IPS-20b (cell line): ENCODE measurements at regions not wholly inside any gene's neighbourhood (a gene's known extent, or its start where the extent isn't known, plus 50 kb on each side); places are given as distances from the start of the nearest gene placed in this dataset.

Experiments
- H3K27ac ChIP-seq: one replicate; pipeline ENCODE4 v1.5.1; 2013; ENCODE audit warnings: low read length
- H3K27me3 ChIP-seq: 2 replicates; pipeline ENCODE4 v1.6.1; 2013; ENCODE audit warnings: mild to moderate bottlenecking, low read length, inconsistent platforms; ENCODE audit not compliant: insufficient read depth
- H3K36me3 ChIP-seq: 2 replicates; pipeline ENCODE4 v1.6.1; 2013; ENCODE audit warnings: low read depth, mild to moderate bottlenecking, inconsistent platforms, low read length, moderate library complexity; ENCODE audit not compliant: insufficient read depth
- H3K4me1 ChIP-seq: 2 replicates; pipeline ENCODE4 v1.6.1; 2013; ENCODE audit warnings: mild to moderate bottlenecking, control low read depth, inconsistent platforms, low read length, moderate library complexity; ENCODE audit not compliant: insufficient read depth
- H3K4me3 ChIP-seq: 2 replicates; pipeline ENCODE4 v1.5.1; 2013; ENCODE audit warnings: mild to moderate bottlenecking, low read length, inconsistent platforms
- H3K9ac ChIP-seq: 2 replicates; pipeline ENCODE4 v1.6.1; 2013; ENCODE audit warnings: low read depth, mild to moderate bottlenecking, inconsistent platforms, low read length, moderate library complexity
- H3K9me3 ChIP-seq: 2 replicates; pipeline ENCODE4 v1.6.1; 2013; ENCODE audit warnings: mild to moderate bottlenecking, low read depth, low read length, inconsistent platforms; ENCODE audit not compliant: insufficient read depth

DNA sequence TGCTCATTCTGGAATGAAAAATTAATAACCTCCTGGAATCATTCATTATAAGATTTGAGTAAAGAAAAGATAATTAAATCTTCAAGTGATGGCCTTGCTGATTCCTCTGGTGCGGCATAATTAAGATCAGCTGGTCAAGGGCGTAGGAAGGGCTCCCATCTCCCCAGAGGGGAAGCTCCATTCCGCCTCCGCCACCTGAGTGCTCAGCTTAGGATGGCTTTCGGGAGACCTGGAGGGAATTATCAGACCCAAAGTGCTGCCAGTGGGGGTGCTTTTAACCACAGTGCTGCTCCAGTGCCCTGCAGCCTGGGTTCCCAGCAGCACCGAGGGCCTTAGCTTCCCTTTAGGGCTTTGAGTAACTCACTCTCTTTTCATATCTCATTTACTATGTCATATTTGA is 556.6 kb upstream of the RGMA start:
- H3K4me1 ChIP-seq = no peaks in the 10 kb centered on the region
- no peaks in the 10 kb centered on the region for H3K9me3 ChIP-seq
- no peak overlapping the region for H3K27ac ChIP-seq
- no peak overlapping the region for H3K9ac ChIP-seq
- H3K36me3 ChIP-seq = no peaks in the 10 kb centered on the region
- H3K4me3 ChIP-seq = no peak overlapping the region
- no peaks in the 10 kb centered on the region for H3K27me3 ChIP-seq

DNA sequence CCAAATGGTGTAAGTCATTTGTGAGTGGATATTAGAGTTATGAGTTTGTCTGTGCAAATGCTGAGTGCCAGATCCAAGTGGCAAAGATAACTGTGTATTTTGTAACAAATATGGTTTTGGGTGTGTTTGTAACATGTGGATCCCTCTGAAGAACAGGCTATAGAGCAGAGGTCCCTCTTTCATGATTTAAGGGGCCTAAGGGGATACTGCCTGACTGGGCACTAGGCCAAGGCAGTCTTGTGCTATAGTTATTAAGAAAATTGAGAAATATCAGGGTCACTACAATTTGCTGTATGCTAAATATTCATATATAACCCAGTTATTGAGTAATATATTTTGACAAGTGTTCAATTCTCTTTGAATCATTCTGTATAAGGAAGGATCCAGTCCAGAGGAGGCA is 555.6 kb upstream of the RGMA start:
- no peaks in the 10 kb centered on the region for H3K9me3 ChIP-seq
- no peak overlapping the region for H3K9ac ChIP-seq
- no peaks in the 10 kb centered on the region for H3K27me3 ChIP-seq
- H3K4me1 ChIP-seq = no peaks in the 10 kb centered on the region
- H3K4me3 ChIP-seq = no peak overlapping the region
- no peaks in the 10 kb centered on the region for H3K36me3 ChIP-seq
- H3K27ac ChIP-seq = no peak overlapping the region

DNA sequence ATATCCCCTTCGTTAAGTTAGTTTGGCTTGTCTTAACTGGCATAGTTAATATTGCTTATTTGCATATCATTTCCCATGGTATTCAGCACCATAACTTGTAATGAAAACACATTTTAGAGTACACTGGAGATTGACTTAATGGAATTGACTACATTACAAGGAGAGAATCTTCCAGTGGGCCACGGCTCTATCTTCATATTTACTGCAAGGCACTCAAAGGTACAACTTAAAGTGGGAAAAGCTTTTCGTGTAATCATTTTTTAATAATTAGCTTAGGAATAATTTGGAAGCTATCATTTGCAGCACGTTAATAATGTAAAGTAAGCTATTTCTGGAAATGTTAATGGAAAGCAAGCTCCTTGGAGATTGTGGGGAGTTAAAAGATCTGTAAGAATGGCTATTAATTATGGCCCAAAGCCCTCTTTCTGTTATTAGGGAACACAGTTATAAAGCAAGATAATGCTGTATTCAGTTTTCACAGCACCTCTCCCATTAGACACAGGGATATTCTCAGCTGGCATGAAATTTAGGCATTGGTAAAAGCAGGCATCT is 551.5 kb upstream of the RGMA start:
- no peak overlapping the region for H3K9ac ChIP-seq
- H3K9me3 ChIP-seq = no peaks in the 10 kb centered on the region

DNA sequence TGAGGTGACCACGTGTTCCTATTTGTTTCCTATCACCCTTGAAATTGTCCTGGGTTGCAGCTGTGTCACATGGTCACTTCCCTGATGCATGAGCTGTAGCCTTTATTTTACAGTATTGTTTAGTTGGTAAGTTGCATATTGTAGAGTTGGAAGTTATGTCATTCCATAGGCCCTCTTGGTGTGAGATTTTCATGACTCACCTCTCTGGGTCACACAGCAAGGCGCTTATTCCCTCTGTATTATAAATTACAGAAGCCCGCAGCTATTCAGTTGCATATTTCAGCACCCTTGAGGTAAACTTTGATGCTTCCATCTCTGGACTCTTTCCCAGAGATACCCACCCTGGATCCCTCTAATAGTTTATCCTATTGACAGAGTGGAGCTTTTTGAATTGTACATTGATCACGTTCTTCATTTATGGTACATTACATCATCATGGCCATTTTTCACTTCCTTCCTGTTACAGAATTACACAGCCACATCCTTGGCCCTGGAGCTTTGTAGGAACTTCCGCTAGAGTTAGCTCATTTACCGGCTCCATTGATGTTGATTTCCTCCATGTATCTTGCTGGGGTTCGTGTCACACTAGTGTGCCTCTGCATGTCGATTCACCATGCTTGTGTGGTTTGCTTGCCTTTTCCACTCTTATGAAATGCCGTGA is 543.1 kb upstream of the RGMA start:
- H3K27ac ChIP-seq = no peak overlapping the region
- H3K9ac ChIP-seq = no peak overlapping the region
- no peak overlapping the region for H3K4me3 ChIP-seq
- H3K4me1 ChIP-seq = no peaks in the 10 kb centered on the region
- H3K36me3 ChIP-seq = no peaks in the 10 kb centered on the region
- H3K27me3 ChIP-seq = no peaks in the 10 kb centered on the region
- no peaks in the 10 kb centered on the region for H3K9me3 ChIP-seq

More for the DNA sequence above, 551.5 kb upstream of the RGMA start:
- H3K36me3 ChIP-seq = no peaks in the 10 kb centered on the region
- H3K27me3 ChIP-seq = no peaks in the 10 kb centered on the region
- no peak overlapping the region for H3K4me3 ChIP-seq
- no peak overlapping the region for H3K27ac ChIP-seq
- H3K4me1 ChIP-seq = no peaks in the 10 kb centered on the region

DNA sequence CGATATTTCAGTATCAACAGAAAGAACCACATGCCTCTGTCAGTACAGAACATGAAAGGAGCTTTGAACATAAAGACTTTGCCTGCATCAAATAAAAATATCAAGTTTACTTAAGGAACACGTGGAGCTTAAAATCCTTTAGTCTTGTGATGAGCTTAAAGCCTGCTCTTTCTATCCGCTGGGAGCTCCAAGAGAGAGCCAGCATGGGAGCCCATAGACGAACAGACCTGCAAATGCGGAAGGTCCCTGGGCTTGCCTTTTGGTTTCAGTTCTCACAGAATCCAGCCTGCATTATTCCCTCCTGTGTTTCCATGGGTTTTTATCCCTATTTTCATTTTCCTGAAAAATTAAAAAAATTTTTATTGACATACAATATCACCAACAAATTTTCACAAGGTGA is 530.6 kb upstream of the RGMA start:
- Histone ChIP-seq H3K9ac (no peak overlapping the region), H3K36me3 (no peaks in the 10 kb centered on the region), H3K9me3 (no peaks in the 10 kb centered on the region), H3K4me3 (no peak overlapping the region), H3K27ac (no peak overlapping the region), H3K27me3 (no peaks in the 10 kb centered on the region), H3K4me1 (peaks cover 8% of the 10 kb centered on the region; the same call in 1 of the 2 replicates)

DNA sequence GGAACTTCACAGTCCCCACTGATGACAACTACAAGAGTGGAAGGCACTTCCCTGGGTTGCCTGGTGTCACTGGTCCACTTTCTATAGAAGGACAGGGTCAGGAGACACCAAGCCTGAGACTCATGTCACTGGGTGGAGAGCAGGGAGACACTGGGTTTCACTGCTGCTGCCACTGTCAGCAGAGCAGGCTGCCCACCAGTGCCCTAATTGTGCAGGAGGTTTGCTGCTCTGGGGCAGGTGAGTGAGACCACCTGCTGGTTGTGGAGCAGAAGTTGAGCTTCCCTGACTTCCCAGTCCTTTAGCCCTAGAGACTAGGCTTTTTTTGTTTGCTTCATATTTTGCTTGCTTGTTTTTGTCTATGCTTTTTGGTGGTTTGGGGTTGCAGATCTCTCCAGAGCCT is 528.4 kb upstream of the RGMA start:
- Histone ChIP-seq H3K9ac (no peak overlapping the region), H3K4me3 (no peak overlapping the region), H3K4me1 (peaks cover 8% of the 10 kb centered on the region; the same call in 1 of the 2 replicates), H3K36me3 (no peaks in the 10 kb centered on the region), H3K9me3 (no peaks in the 10 kb centered on the region), H3K27ac (no peak overlapping the region), H3K27me3 (no peaks in the 10 kb centered on the region)

DNA sequence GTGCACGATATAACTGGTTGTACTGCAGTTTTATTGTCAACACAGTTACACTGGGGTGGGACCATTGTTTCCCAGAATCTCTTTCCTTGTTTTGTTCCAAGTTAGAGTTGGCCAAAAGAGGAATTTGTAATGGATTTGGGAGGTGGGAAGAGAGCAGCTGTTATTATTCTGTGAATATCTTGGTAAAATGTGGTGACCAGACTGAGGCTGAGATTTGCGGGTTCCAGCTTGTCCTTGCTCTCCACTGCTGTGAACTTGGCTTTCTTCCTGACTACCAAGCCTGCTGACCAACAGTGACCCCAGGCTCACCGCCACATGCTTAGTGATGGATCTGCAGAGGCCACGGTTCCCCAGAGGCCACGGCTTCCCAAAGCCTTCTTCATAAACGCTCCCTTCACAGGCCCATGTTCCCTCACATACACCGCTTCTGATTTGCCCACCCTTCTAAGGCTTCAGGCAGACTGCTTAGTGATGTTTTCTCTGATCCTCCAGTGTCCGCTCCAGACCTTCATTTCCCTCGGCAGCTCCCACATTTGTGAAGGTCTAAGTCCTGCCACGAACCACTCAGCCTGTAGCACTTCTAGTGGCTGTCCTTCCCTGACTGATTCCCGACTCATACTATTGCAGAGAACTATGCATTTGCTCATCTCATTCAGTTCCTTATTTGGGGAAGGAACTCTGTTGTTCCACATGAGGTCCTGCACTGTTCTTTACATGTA is 525.5 kb upstream of the RGMA start:
- no peaks in the 10 kb centered on the region for H3K9me3 ChIP-seq
- no peaks in the 10 kb centered on the region for H3K36me3 ChIP-seq
- no peak overlapping the region for H3K9ac ChIP-seq
- no peak overlapping the region for H3K27ac ChIP-seq
- peaks cover 3% of the 10 kb centered on the region; the same call in 1 of the 2 replicates for H3K4me1 ChIP-seq
- no peak overlapping the region for H3K4me3 ChIP-seq
- H3K27me3 ChIP-seq = no peaks in the 10 kb centered on the region

DNA sequence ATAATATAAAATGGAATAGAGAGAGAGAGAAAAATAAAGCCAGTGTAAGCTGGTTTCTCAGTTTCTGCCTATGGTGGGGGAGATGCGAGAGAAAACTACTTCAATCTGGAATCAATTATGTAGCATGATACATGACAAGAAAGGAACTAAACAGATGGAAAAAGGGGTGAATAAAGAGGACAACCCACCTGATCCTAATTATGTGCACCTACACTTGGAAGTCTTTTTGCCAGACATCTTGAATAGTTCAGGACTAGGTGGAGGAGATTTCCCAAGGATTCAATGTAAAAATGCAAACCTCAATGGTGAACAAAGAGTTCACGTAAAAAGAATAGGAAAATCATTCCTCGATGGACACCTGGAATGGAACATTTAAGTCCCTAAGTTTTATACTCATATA is 524.4 kb upstream of the RGMA start:
- Histone ChIP-seq H3K27ac (no peak overlapping the region), H3K9ac (no peak overlapping the region), H3K4me3 (no peak overlapping the region), H3K36me3 (no peaks in the 10 kb centered on the region), H3K9me3 (no peaks in the 10 kb centered on the region), H3K27me3 (no peaks in the 10 kb centered on the region), H3K4me1 (no peaks in the 10 kb centered on the region)

DNA sequence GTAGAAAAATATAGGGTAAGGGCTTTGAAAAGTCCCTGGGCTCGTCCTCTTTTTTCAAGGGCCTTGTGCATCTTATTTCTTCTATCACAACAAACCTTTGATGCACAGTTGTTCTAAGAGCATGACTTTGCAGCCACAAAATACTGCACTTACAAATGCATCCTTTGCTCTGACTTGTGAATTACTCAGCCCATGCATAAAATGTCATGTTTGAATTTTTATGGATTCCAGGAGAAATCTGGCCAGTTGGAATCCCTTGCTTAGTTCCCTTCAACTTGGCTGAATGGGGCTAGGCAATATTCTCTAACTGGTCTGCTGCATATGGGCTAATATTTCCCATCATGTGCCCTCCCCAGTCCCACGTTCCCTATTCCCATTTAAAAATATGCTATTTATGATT is 523.9 kb upstream of the RGMA start:
- Histone ChIP-seq H3K4me1 (no peaks in the 10 kb centered on the region), H3K4me3 (no peak overlapping the region), H3K27me3 (no peaks in the 10 kb centered on the region), H3K9me3 (no peaks in the 10 kb centered on the region), H3K36me3 (no peaks in the 10 kb centered on the region), H3K9ac (no peak overlapping the region), H3K27ac (no peak overlapping the region)

DNA sequence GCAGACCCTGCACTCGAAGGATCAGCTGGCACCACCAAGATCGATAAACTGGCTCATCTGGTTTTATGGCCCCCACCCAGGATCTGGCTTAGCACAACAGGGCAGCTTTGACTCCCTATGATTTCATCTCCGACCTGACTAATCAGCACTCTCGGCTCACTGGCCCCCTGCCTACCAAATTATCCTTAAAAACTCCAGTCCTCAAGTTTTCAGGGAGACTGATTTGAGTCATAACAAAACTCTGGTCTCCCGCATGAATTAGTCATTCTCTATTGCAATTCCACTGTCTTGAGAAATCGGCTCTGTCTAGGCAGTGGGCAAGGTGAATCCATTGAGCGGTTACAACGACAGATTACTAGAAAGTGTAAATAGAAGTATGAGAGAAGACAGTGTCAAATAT is 521.9 kb upstream of the RGMA start:
- no peaks in the 10 kb centered on the region for H3K36me3 ChIP-seq
- H3K4me3 ChIP-seq = no peak overlapping the region
- H3K9me3 ChIP-seq = no peaks in the 10 kb centered on the region
- H3K27ac ChIP-seq = no peak overlapping the region
- no peak overlapping the region for H3K9ac ChIP-seq
- H3K4me1 ChIP-seq = no peaks in the 10 kb centered on the region
- H3K27me3 ChIP-seq = no peaks in the 10 kb centered on the region

DNA sequence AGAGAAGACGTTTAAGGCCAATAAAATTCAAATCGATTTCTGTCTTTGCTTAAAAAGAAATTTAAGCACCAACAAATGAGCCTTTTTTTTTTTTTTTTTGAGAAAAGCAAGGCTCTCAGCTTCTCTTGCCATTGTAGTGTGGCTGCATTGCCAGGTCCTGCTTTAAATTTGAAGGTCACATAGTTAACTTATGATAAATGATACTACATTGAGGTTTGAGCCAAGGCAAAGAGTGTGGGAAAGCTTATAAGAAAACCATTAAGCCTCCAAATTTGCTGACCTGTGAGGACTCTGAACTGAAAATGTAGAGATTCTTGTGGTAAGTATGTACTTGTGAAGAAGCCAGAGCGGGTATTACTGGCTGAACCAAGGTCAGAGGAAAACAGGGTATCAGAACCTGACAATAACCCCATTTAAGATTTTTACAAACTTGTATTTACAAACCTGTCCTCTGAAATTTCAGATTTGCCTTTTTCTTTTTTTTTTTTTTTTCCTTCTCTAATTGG is 519.7 kb upstream of the RGMA start:
- no peak overlapping the region for H3K9ac ChIP-seq

DNA sequence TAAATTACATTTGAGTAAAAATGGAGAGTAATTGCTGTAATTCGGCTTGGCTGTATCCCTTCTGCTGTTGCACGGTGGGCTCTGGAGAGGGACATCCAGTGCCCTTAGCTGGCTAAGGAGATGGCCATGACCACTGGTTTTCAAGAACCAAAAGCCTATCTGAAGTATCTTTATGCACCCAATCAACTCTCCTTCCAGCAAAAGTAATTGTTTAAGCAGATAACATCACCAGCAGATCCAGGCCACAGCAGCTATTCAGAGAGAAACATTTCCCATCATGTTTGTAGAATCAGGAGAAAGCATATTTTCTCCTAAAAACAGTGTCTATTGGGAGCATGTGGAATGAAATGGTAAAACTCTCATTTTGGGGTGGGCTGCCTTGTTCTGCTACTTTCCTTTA is 514.5 kb upstream of the RGMA start:
- H3K4me1 ChIP-seq = peaks cover 9% of the 10 kb centered on the region; the same call in 1 of the 2 replicates
- H3K36me3 ChIP-seq = no peaks in the 10 kb centered on the region
- no peak overlapping the region for H3K4me3 ChIP-seq
- no peaks in the 10 kb centered on the region for H3K9me3 ChIP-seq
- H3K27ac ChIP-seq = no peak overlapping the region
- no peaks in the 10 kb centered on the region for H3K27me3 ChIP-seq
- no peak overlapping the region for H3K9ac ChIP-seq

More for the DNA sequence above, 519.7 kb upstream of the RGMA start:
- H3K9me3 ChIP-seq = no peaks in the 10 kb centered on the region
- H3K27ac ChIP-seq = no peak overlapping the region
- H3K4me1 ChIP-seq = peaks cover 9% of the 10 kb centered on the region; the same call in 1 of the 2 replicates
- no peaks in the 10 kb centered on the region for H3K27me3 ChIP-seq
- no peaks in the 10 kb centered on the region for H3K36me3 ChIP-seq
- no peak overlapping the region for H3K4me3 ChIP-seq
